Thyroid gland (tissue), 4 donors: ENCODE measurements at regions not wholly inside any gene's neighbourhood (a gene's known extent, or its start where the extent isn't known, plus 50 kb on each side); places are given as distances from the start of the nearest gene placed in this dataset.

Source experiments
- POLR2A ChIP-seq, 2 donors: fragments of 450-650 bp; IDR thresholded peaks; one replicate each; pipeline ENCODE4 v1.6.1; 2017; ENCODE audit warnings: antibody characterized with exemption in 2 of 2, mild to moderate bottlenecking in 2 of 2, moderate library complexity in 1 of 2
- TF ChIP-seq, protein P1 (sequence below), 6 experiments: fragments of 200-600 bp in 3 of 6; fragments of 450-650 bp in 3 of 6; sonication (generic) in 3 of 6; IDR thresholded peaks; one replicate each; pipeline ENCODE4 v1.5.1; 2016 to 2019; ENCODE audit warnings: antibody characterized with exemption in 6 of 6, mild to moderate bottlenecking in 2 of 6, inconsistent platforms in 1 of 6, moderate library complexity in 1 of 6

DNA sequence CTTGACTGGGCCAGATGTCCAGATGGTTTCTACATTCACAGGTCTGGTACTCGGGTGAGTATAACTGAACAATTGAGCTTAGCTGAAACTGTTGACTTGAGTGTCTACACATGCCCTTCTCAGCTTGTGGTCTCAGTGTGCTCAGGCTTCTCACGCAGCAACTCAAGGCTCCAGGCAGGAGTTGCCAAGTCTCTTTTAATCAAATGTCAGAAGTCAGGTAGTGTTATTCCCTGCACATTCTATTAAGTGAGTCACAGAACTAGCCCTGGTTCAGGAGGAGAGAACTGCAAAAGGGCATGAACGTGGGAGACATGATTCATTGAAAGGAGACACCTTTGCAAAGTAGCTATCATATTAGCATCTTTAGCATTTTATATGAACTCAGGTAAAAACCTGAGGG lies 199.3 kb upstream of the ACTBL2 start:
- no peak for TF ChIP-seq POLR2A (IDR thresholded peaks at IDR 0.05)
- TF ChIP-seq, protein P1, sequence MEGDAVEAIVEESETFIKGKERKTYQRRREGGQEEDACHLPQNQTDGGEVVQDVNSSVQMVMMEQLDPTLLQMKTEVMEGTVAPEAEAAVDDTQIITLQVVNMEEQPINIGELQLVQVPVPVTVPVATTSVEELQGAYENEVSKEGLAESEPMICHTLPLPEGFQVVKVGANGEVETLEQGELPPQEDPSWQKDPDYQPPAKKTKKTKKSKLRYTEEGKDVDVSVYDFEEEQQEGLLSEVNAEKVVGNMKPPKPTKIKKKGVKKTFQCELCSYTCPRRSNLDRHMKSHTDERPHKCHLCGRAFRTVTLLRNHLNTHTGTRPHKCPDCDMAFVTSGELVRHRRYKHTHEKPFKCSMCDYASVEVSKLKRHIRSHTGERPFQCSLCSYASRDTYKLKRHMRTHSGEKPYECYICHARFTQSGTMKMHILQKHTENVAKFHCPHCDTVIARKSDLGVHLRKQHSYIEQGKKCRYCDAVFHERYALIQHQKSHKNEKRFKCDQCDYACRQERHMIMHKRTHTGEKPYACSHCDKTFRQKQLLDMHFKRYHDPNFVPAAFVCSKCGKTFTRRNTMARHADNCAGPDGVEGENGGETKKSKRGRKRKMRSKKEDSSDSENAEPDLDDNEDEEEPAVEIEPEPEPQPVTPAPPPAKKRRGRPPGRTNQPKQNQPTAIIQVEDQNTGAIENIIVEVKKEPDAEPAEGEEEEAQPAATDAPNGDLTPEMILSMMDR (IDR thresholded peaks at IDR 0.05), result no peak
